GM18520 (cell line): ENCODE measurements at regions not wholly inside any gene's neighbourhood (a gene's known extent, or its start where the extent isn't known, plus 50 kb on each side); places are given as distances from the start of the nearest gene placed in this dataset.
"Not testable (repeated sequence)": the region's sequence is repeated elsewhere in the genome, so short reads cannot be mapped to it uniquely, and the experiment has no call there.

Source experiments
- ATAC-seq: cut with Tn5 transposase; IDR thresholded peaks from one replicate; pipeline ENCODE4 v1.9.1; 2021; ENCODE audit not compliant: unreplicated experiment

DNA sequence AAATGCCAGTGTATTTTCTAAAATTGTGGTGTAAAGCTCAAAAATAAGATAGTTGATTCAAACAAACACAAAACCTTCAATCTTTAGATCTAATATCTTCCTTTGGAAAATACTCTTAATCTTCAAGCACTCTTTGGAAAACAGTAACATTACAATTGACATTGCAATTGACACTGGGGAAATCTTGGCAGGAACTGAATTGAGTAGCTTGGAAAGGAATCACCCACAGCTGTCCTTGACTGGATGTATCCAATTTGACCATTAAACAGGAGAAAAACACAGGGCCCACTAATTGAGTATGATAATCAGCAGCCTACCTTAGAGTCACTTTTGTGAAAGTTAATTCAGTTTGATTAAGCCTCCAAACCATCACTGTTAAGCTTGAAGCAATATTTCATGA, 776.7 kb downstream of the DTWD2 start:
- ATAC-seq: no peak

DNA sequence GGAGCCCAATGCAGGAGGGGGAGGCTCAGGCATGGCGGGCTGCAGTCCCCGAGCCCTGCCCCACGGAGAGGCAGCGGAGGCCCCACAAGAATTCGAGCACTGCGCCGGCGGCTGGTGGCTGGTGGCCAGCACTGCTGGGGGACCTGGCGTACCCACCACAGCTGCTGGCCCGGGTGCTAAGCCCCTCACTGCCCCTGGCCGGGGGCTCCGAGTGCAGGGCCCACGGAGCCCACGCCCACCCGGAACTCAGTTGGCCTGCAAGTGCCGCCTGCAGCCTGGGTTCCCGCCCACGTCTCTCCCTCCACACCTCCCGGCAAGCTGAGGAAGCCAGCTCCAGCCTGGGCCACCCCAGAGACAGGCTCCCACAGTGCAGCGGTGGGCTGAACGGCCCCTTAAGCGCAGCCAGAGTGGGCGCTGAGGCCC, 780.3 kb downstream of the DTWD2 start:
- ATAC-seq: no peak

DNA sequence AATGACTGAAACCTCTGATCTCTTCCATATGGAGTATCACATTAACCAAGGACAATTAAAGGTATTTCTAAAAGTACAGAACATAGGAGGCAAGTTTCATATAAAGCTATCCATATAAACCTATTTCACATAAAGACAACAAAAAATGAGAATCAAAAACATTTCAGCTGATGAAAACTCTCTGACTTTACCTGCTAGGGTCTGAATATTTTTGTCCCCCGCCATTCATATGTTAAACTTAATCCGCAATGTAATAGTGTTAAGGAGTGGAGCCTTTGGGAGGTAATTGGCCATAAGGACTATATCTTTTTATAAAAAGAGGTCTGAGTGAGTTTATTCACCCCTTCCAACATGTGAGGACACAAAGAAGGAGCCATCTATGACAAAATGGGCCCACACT, 788.5 kb downstream of the DTWD2 start:
- ATAC-seq: no peak

DNA sequence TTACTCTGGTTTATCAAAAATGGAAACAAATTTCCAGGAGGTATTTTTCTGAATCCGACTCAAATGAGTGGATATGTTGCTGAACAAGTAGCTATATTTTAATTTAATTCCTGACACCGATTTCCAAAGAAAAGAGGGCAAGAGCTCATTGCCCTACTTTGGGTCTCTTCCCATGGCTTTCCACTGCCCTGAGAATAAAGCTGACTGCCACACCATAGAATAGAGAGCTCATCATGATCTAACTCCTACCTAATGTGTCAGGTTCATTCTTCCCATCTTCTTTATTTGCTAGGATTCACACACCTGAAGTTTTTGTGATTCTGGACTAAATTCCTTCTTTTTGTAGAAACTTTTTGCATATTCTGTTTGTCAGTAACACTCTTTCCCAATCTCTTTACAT, 792.1 kb downstream of the DTWD2 start:
- no peak for ATAC-seq

DNA sequence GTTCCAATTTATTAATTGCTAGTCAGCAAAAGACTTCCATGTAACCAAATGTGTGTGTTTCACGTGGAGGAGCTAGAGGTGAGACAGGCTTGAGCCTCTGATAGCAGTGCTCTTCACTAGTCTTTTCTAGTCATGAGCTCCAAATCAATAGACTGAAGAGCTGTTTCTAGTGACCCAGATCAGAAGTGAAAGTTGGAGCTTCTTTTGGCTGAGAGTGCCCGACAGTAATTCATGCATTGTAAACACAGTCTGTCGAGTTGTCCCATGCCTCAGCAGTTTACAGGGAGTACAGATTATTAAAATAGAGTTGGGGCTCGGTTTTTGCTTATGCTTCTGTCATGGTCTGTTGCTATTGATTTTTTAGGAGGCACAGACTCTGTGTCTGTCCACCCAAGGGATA, 793.1 kb downstream of the DTWD2 start:
- ATAC-seq: no peak

DNA sequence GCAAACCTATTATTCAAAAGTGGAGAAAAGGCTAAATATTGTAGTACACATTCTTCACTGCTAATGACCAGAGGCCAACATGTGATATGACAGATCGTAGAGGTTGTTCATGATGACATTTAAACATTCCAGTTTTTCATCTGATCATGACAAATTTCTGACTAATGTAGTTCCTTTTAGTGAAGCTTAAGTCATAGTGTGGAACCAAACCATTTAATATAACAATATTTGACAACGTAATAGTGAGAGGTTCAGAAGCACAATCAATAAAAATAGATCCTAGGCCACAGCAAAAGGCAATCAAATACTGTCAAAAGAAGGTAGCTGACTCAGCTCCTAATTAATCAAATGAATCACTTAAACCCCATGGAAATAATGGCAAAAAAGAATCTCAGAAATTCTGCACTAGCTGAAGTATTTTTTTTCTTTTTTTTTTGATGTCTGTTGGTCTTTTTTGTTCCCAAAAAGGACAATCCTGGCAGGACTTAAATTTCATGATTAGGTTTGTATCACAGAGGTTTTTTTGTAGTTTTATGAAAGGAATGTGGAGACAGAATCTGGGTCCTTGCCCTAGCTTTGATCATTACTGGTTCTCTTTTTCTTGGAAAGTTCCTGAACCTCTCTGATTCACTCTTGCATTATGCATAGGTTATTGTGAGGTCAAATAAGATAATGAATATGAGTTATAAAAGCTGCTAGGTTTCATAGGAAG, 795.0 kb downstream of the DTWD2 start:
- no peak for ATAC-seq

DNA sequence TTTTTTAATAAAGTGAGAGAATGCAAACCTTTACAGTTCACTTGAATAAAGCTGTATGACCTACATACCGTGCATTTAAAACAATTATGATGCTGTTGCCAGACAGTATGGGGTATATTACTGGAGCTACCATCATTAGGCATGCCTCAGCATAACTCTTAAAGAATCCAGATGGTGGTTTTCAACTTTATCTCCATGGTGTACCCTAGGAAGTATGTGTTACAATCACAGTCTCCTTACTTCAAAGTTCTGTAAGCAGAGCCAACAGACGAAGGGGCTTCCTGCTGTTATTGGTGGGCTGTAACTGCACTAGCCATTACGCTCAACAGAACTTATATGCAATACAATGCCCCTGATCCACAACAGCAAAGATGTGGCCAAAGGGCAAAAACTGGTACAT, 803.3 kb downstream of the DTWD2 start:
- no peak for ATAC-seq

DNA sequence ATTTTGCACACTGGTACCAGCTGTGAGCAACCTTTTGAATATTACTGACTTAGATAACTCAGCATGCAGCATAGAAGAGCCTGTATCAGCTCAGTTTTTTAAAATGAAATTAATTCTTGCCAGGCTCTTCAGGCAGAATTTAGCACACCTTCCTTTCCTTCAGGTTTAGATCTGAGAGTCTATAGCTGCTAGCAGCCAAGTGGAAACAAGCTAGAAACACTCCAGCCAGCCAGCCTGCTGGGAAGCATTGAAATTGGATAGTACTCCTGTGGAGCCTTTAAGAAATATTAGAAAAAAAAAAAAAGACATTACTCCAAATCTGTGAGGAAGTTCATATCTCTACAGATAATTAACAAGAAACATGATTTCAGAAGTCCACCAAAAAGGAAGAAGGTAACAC, 812.2 kb downstream of the DTWD2 start:
- no peak for ATAC-seq

DNA sequence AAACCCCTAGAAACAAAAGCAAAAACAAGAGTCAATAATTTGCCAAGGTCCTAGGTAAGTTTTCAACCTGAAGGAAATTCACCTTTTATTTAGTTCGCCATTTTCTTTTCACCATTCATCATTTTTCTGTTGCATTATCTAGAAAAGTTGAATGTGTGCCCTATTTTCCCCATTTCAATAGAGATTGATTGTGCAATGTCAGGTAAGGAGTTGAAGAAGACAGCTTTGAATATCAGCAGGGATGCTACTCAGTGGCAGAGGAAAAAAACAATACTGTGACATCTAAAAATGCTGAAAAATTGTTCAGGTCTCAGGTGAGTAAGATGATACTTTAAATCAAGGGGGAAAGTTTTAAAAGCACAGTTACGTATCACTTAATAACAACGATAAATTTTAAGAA, 813.7 kb downstream of the DTWD2 start:
- ATAC-seq: no peak

DNA sequence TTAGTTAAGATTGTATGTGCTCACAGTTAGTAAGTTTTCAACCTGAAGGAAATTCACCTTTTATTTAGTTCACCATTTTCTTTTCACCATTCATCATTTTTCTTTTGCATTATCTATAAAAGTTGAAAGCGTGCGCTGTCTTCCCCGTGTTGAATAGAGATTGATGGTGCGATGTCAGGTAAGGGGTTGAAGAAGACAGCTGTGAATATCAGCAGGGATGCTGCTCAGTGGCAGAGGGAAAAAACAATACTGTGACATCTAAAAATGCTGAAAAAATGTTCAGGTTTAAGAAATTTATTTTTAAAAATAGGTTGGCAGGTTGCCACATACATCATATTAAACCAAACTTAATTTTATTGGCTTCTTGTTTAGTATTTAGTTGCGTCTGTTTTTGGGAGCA, 815.0 kb downstream of the DTWD2 start:
- no peak for ATAC-seq

DNA sequence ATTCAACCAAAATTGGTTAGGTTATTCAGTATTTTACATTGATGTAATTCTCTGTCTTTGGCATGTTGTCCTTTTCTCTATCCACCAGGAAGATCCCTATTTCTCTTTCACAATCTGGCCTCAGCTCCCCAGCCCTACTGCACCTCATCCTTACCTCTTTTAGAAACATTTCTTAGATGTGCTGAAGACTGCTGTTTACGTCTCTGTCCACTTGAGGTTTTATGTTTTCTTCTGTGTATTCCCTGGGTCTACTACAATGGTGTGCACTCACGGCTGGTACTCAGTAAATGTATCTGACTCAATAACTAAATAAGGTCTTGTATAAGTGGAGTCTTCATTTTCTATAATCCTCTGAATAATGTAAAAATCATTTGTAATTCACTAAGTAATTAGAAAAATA, 822.7 kb downstream of the DTWD2 start:
- no peak for ATAC-seq

DNA sequence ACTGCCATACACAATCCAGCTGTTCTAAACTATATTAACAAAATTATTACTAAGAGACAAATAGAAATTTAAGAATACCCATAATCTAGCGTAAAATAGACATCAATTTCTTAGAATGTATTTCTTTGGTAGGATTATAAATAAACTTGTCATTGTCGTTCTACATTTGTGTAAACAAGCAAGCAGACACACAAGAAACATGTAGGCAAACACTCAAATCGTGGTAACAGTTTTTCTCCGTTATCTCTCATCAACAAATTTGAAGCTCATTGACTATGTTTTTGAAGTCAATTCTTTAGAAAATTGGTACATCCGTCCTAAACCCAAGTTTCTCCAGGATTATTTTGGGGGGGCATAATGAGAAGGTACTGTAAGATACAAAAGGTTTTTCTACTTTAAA, 832.2 kb downstream of the DTWD2 start:
- ATAC-seq: no peak

DNA sequence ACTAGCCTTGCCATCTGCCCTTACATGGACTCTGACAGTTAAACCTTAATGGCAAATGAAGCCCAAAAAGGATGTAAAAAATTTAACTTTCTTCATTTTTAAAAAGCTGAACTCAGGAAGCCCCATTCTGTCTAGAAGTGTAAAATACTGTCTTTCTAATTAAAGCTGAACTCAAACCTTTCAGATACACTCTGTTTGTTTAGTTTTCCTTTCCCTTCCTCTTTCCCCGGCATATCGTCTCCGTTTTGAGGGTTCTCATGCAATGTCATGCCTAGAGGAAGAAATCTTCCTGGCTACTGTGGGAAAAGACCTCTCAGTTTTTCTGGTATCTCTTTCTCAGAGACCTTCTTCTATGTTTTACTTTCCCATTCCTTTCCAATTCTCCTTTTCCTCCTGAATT, 841.5 kb downstream of the DTWD2 start:
- ATAC-seq: no peak

DNA sequence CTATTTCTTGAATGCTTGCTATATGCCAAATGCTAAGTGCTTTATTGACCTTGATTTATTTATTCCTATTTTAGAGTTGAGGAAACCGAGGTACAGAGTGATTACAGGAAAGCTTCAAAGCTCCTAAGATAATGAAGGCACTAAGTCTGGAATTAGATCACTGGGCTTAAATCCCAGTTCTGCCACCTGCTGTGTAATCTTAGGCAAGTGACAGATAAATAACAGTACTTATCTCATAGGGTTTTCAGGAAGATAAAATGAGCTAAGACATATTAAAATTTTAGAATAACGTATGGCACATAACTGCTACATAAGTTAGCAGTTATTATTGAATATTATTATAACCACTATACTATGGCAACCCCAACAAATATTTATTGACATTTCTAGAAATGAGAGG, 843.8 kb downstream of the DTWD2 start:
- no peak for ATAC-seq

DNA sequence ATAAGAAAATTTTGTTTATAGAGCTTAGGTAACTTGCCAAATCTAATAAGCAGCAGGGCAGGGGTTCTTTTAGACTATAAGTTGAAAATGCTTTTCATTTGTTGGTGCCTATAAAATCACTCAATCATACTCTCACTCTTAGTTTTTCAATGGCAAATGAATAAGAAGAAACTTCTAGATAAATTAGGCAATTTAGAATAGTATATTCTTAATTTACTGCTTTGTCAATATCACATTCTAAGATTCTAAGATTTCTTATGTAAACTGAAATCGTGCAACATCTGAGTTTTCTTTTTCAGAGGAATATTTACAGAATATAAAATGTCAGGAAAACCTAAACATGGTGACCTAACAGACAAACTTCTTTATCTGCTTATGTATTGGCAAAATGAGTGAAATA, 849.0 kb downstream of the DTWD2 start:
- no peak for ATAC-seq

DNA sequence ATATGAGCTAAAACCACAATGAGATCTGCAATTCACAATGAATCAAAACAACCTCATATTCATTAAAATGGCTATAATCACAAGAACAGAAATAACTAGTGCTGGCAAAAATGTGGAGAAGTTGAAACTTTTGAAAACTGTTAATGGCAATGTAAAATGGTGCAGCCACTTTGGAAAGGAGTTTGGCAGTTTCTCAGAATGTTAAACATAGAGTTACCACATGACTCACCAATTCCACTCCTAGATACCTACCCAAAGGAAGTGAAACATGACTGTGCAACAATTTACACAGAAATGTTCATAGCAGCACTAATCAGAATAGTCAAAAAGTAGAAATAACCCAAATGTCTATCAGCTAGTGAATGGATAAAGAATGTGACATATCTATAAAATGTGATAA, 862.2 kb downstream of the DTWD2 start:
- ATAC-seq: no peak

DNA sequence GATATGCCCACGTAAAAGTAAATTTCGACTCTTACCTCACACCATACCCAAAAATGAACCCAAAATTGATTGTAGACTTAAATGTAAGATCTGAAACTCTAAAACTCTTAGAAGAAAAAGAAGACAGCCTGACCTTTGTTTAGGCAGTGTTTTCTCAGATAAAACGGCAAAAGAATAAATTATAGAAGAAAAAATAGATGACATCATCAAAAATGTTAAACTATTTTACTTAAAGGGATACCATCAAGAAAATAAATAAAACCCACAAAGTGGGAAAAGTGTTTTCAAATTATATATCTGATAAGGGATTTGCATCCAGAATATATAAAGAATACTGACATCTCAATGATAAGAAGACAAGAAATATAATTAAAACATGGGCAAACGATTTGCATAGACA, 862.7 kb downstream of the DTWD2 start:
- no peak for ATAC-seq

DNA sequence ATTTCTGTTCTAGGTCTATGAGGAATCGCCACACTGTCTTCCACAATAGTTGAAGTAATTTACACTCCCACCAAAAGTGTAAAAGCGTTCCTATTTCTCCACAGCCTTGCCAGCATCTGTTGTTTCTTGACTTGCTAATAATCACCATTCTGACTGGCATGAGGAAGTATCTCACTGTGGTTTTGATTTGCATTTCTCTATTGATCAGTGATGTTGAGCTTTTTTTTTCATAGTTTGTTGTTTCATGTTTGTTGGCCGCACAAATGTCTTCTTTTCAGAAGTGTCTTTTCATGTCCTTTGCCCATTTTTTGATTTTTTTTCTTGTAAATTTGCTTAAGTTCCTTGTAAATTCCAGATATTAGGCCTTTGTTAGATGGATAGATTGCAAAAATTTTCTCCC, 867.1 kb downstream of the DTWD2 start:
- ATAC-seq: no peak

DNA sequence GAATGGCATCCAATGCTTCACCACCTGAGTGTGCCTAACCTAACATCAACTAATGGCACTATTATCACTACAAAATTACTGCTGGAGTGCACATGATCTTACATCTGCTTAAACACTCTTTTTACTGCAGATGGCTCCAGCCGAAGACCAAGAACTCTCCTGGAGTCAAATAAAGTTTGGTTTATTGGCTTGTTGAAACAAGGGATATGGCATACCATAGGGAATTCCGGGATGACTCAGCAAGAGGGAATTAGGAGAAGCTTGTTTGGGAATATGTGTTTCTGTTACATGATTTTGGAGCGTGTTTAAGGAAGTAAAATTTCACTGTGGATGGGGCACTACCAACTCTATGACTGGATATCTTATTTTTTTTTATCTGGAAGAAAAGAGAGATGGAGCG, 872.6 kb downstream of the DTWD2 start:
- no peak for ATAC-seq

DNA sequence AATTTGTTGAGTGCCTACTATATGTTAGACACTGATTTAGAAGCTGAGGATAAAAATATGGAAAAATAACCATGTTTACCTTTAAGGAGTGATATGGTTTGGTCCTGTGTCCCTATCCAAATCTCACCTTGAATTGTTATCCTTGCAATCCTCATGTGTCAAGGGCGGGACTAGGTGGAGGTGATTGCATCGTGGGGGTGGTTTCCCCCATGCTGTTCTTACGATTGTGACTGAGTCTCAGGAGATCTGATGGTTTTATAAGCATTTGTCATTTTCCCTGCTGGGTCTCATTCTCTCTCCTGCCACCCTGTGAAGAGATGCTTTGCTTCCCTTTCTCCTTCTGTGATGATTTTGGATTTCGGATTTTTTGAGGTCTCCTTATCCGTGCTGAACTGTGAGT, 876.4 kb downstream of the DTWD2 start:
- ATAC-seq: no peak

DNA sequence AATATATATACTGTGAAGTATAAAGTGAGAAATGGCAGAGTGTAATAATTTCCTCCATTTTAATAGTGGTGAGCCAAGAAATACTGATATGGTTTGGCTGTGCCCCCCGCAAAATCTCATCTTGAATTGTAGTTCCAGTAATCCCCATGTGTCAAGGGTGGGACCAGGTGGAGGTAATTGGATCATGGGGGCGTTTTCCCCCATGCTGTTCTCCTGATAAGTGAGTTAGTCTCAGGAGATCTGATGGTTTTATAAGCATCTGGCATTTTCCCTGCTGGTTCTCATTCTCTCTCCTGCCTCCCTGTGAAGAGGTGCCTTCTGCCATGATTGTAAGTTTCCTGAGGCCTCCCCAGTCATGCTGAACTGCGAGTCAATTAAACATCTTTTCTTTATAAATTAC, 881.1 kb downstream of the DTWD2 start:
- not testable (repeated sequence) for ATAC-seq

DNA sequence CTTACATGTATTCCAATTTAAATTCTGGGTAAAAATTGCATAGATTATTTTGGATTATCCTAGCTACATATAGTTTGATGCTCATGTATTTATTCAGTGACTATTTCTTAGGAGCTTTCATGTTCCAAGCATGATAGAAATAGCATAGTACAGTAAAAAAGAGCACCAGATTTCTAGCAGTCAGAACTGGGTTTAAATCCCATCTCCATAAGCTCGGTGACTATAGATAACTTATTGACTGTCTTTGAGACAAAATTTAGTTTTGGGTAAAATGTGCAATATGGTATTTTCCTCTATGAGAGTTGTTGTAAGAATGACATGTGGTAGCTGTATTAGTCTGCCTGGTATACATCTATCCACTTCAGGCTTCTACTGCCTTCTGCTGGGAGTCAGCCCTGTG, 889.6 kb downstream of the DTWD2 start:
- no peak for ATAC-seq

DNA sequence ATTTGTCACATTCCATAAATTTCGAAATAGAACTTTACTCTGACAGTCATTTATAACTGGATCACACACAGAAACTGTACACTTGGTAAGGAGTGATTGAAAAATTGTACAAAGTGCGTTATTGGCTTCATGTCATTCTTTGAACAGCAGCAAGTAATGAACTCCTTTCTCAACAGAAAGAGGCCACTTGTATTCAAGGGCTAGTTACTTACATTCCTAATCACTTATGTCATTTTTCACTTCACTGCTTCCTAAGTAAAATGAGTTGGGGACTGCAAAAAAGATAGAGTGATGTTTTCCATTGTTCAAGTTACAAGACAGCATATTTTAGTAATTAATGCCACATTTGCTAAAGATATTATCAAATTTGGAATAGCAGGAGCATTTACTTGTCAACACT, 893.2 kb downstream of the DTWD2 start:
- no peak for ATAC-seq

DNA sequence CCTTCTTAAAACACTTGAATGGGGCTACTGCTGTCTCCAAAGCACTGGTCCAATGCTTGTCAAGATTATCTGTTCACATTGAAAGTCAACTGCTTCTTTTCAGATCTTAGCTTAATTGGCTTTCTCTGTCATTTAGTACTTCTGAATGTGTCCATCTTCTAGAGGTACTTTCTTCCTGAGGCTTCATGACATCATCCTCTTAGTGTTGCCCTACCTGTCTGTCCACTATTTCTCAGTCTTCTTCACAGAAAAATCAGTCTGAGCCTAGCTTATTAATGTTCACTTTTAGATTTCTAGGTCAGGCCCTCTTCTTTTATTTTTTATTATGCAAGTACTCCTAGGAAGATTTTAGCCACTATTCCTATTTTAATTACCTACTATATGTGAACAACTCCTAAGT, 899.9 kb downstream of the DTWD2 start:
- ATAC-seq: no peak
